Activated CD8-positive, alpha-beta memory T cell treated with anti-CD3 and anti-CD28 coated beads for 1 hour (primary cell): ENCODE measurements at regions not wholly inside any gene's neighbourhood (a gene's known extent, or its start where the extent isn't known, plus 50 kb on each side); places are given as distances from the start of the nearest gene placed in this dataset.

ENCODE experiments used
- DNase-seq, 2 donors: peaks; one replicate each; pipeline ENCODE4 v3.0.0-alpha.2; 2020; ENCODE audit warnings: low read depth in 1 of 2; ENCODE audit errors: extremely low read depth in 1 of 2

GRCh38 chr4:14496969-14497368 lies 505.3 kb upstream of the CPEB2 start:
- no peak for DNase-seq

DNA sequence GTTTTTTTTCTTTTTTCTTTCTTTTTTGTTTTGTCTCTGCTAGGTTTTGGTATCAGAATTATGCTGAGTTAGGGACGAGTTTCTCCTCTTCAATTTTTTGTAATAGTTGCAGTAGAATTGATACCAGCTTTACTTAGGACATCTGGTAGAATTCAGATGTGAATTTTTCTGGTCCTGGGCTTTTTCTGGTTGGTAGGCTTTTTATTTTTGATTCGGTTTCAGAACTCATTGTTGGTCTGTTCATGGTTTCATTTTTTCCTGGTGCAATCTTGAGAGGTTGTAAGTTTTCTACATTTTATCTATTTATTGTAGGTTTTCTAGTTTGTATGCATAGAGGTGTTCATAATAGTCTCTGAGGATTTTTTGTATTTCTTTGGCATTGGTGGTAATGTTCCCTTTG lies 498.1 kb upstream of the CPEB2 start:
- no peak for DNase-seq

- DNase-seq = no peak
Measured at GRCh38 chr4:14513471-14513870, 488.8 kb upstream of the CPEB2 start.

- no peak for DNase-seq
Measured at GRCh38 chr4:14515556-14515955, 486.7 kb upstream of the CPEB2 start.

- no peak for DNase-seq
Measured at GRCh38 chr4:14518136-14518535, 484.1 kb upstream of the CPEB2 start.

- DNase-seq = no peak
Measured at GRCh38 chr4:14520171-14520570, 482.1 kb upstream of the CPEB2 start.

DNA sequence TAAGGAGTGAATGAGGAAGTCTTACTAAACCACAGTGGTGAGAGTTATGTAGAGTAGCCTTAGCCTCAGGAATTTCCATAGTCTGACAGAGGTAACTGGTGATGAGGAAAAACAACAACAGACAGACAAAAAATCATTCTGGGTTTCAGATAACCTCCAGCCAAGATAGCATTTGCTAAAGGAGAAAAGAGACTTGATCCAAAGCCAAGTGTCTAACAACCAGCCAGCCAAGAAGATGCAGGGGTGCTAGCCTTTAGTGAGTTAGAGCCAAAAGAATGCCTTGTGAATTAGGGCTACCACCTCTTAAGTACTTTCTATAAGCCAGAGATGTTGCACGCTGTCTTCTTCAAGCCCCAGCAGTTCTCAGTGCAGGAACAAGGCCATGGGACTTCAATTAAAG lies 478.0 kb upstream of the CPEB2 start:
- DNase-seq = no peak

GRCh38 chr4:14528918-14529317 lies 473.4 kb upstream of the CPEB2 start:
- no peak for DNase-seq

- DNase-seq = no peak
Measured at GRCh38 chr4:14529653-14530052, 472.6 kb upstream of the CPEB2 start.

GRCh38 chr4:14532436-14532835 lies 469.8 kb upstream of the CPEB2 start:
- DNase-seq = no peak

DNA sequence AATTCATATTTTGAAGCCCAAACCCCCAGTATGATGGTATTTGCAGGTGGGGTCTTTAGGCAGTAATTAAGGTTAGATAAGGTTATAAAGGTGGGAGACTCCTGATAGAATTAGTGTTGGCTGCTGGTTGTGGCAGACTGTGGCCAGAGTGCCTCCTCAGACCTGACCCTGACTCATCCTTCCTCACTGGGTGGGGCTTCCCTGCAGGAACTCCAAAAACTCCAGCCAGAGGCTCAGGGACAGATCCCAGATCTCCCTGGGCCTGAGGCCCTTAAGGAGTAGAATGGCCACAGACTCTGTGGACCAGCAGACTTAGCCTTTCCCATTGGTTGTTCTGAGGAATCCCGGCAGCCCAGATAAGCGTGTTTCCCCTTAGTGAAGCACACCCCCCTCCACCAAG lies 463.0 kb upstream of the CPEB2 start:
- no peak for DNase-seq

GRCh38 chr4:14545163-14545562 lies 457.1 kb upstream of the CPEB2 start:
- DNase-seq = no peak

- DNase-seq = no peak
Measured at GRCh38 chr4:14545807-14546206, 456.5 kb upstream of the CPEB2 start.

DNA sequence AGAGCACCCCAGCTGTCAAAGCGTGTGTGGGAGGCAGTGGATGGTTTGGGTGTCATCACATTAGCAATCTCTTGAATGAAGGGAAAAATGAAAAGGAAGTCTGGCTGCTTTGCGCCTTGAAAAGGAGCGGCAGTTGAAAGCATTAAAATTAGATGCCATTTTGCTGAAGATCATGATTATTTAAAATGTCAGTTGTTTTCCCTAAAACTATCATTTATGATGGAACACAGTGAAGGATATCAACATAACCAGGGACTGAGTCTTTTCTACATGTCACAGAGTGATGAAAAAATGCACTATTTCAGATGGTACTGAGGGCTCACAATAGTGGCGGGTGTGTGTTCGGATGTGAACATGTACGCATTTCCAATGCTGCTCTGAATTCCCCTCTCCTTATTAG lies 450.2 kb upstream of the CPEB2 start:
- DNase-seq = no peak

- no peak for DNase-seq
Measured at GRCh38 chr4:14559646-14560045, 442.6 kb upstream of the CPEB2 start.

GRCh38 chr4:14560577-14560976 lies 441.7 kb upstream of the CPEB2 start:
- no peak for DNase-seq

GRCh38 chr4:14562901-14563300 lies 439.4 kb upstream of the CPEB2 start:
- no peak for DNase-seq

- DNase-seq = no peak
Measured at GRCh38 chr4:14564281-14564680, 438.0 kb upstream of the CPEB2 start.

GRCh38 chr4:14566518-14566917 lies 435.8 kb upstream of the CPEB2 start:
- no peak for DNase-seq

DNA sequence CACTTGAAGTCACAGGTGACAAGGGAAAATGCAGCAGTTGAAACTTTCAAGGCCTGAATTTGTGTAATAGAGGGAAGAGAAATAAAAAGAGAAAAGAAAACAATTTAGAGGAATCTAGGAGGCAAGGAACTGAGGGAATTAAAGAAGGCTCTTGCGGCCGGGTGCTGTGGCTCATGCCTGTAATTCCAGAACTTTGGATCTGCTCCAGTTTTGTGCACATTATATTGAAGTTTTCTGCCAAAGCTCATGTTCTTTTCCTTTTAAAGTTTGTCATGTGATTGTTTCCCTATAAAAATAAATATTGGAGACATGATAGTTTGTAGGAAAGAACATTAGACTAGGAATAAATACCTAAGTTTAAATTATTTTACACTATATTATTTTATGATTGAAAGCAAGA lies 433.9 kb upstream of the CPEB2 start:
- no peak for DNase-seq

- DNase-seq = no peak
Measured at GRCh38 chr4:14575289-14575688, 427.0 kb upstream of the CPEB2 start.

GRCh38 chr4:14575919-14576318 lies 426.4 kb upstream of the CPEB2 start:
- no peak for DNase-seq

GRCh38 chr4:14580061-14580460 lies 422.2 kb upstream of the CPEB2 start:
- no peak for DNase-seq

GRCh38 chr4:14581741-14582140 lies 420.5 kb upstream of the CPEB2 start:
- no peak for DNase-seq
